CD4-positive, alpha-beta T cell treated with Interleukin-2 at 100 ng/mL for 4 hours (primary cell): ENCODE measurements at regions not wholly inside any gene's neighbourhood (a gene's known extent, or its start where the extent isn't known, plus 50 kb on each side); places are given as distances from the start of the nearest gene placed in this dataset.
A peak's percentile ranks its signal among the peaks of the same experiment; 100 is the strongest.
"Not testable (repeated sequence)": the region's sequence is repeated elsewhere in the genome, so short reads cannot be mapped to it uniquely, and the experiment has no call there.

Experiments used
- DNase-seq: peaks from one replicate; pipeline ENCODE4 v3.0.0-alpha.2; 2020; ENCODE audit warnings: low spot score

DNA sequence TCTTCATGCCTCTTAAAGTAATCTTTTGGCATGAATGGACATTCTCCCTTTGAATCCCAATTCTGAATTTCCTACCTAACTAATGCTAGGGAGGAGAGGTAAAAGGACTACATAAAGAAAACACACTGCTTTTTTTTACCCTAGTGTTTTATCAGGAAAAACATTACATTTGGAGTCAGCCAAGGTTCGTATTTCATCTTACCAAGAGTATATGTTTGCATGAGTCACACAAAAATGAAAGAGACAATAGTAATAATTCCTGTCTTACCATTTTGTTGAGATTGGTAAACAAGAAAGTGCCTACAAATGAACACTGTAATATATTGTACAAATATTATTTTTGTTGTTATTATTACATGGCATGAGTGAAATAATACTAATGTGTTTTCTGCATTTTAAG is 112.9 kb upstream of the WARS2 start:
- no peak for DNase-seq

DNA sequence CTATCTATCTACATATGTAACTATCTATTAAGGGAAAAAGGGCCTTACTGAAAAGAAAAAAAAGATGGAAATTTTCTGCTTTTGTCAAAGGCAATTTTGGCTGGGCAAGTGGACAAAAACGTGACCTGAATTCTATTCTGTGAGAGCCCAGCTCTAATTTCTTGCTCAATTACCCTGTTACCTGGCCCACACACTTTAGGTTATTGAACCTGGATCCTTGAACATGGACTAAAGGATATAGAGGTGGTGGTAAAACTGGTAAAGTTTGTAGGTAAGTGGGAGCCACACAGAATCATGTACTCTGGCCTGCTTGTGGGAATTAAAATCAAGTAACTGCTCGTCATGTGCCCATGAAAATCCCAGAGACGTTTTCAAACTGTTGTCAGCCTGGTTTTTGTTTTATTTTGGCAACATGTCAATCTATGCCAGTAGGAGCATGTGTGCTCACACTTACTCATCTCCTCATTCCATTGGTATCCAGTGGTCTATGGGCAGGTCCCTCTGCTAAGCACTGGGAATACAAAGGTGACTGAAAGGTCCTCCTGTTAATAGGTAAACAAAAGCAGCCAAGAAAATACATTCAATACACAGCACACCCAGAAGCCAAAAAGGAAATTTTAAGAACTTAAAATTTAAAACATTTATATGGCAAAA is 113.7 kb upstream of the WARS2 start:
- no peak for DNase-seq

DNA sequence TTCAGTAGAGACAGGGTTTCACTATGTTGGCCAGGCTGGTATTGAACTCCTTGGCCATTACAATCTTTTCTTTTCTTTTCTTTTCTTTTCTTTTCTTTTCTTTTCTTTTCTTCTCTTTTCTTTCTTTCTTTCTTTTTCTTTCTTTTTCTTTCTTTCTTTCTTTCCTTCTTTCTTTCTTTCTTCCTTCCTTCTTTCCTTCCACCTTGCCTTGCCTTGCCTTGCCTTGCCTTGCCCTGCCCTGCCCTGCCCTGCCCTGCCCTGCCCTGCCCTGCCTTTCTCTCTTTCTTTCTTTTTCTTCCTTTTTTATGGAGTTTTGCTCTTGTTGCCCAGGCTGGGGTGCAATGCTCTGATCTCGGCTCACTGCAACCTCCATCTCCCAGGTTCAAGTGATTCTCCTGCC is 112.5 kb upstream of the HAO2 start:
- DNase-seq = not testable (repeated sequence)

DNA sequence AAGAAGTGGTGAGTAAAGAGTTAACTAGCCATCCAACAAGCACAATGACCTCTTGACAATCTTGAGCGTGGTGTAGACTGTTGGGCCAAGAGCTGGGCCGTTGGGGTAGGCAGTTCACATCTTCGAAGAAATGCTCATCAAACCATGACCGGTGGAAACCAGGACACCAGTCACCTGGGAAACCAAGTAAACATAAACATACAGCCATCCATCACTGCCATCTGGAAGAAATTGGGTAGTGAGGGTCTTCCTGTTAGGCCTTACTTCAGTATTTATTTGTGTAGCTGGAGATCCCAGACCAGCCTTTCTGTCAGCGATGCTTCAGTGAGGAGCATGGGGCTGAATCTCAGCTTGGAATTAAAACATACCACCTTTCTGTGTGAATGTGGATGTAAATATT is 108.1 kb upstream of the HAO2 start:
- DNase-seq = no peak

DNA sequence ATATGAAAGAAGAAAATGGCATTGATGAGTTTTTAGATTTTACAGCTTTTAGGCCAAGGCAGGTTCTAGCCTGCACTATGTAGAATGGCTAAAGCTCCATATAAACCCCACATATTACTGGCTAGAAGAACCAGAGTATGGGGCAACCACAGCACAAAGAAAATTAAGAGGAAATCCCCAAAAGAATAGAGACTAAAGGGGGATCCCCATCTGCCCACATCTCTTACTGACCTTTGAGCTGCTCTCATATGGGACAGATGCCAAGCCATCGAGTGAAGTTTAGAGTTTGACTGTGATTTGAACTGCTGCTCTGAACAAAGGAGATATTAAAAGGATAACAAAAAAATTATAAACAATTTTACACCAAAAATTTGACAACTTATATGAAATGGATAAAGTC is 102.2 kb upstream of the HAO2 start:
- no peak for DNase-seq

DNA sequence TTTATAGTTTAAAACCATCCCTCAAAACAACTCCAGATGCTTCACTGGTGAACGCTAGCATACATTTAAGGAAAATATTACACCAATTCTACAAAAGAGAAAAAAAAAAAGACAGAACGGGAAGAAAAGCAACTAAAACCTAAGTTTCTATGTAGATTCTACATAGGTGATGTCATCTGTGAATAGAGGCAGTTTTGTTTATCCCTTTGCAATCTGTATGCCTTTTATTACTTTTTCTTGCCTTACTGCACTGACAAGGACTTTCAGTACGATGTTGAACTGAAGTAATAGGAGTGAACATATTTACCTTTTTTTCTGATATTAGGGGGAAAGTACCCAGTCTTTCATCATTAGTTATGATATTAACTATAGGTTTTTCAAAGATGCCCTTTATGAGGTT is 101.7 kb upstream of the HAO2 start:
- no peak for DNase-seq

DNA sequence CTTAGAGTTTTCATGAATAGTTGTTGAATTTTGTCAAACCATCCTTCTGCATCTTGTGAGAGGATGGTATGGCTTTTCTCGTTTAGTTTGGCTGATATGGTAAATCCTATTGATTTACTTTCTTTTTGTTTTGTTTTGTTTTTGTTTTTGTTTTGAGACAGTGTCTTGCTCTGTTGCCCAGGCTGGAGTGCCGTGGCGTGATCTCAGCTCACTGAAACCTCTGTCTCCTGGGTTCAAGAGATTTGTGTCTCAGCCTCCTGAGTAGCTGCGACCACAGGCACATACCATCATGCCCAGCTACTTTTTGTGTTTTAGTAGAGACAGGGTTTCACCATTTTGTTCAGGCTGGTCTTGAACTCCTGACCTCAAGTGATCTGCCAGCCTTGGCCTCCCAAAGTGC is 101.3 kb upstream of the HAO2 start:
- DNase-seq = not testable (repeated sequence)

DNA sequence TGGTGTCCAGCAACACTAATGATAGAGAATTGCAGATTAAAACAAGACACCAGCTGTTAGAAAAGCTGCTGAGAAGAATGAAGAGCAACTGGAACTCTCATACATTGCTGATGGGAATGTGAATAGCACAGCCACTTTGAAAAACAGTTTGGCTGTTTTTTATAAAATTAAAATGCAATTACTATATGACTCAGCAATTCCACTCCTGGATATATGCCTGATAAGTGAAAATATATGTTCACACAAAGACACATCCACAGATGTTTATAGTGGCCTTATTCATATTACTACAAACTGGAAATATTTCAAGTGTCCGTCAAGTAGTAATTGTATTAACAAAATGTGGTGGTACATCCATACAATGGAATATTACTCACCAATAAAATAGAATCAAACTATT is 99.7 kb upstream of the HAO2 start:
- no peak for DNase-seq

DNA sequence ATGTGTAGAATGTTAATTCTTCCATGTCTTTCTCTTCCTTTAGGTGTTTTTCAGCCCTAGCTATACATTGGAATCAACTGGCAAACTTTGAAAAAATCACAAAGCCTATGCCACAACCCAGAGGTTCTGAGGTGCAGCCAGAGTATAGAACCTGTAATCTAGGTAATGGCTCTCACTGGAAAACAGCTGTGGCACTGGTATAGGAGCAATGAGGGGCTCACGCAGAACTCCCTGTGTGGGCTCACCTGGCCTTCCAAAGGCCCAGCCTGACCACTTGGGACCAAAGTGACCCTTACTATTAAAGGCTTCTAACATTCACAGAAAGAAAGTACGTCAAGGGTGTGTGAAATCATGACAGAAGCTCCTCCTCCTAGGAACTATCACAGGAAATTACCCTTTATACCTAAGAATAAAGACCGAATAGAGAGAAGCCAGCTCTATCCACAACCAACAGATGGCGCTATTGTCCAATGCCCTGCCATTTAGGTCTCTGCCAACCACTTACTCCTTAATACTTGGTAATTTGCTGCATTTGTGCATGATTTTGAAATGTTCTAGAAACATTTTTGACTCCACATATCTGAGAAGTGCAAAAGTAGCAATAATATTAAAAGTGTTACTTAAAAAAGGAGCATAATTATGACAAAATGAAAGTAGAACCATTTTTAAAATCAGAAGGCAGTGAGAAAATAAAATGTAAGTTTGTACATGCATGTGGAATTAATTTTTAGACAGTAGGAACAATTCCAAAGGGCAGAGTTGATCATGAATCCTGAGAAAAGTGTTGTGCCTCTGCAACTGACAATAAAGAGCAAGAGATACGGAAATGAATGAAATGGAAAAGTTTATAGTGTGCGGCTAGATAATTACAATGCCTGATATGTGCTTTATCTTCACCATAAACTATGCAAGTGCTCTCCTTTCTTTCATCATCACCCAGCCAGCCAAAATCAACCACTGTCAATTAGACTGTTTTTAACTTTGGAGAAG is 93.1 kb upstream of the HAO2 start:
- DNase-seq = peak; percentile 33

DNA sequence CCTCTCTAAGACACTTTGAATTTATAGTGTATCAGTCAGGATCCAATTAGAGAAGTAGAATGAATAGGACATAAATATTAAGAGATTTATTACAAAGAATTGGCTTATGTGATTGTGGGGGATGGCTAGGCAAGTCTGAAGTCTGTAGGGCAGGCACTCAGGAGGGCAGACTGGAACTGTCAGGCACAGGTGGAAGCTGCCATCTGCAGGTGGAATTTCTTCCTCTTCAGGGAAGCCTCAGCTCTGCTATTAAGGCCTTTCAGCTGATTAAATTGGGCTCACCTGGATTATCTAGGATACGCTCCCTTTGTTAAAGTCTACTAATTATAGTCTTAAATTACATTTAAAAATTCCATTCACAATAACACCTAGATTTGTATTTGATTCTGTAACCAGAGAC is 92.0 kb upstream of the HAO2 start:
- DNase-seq = no peak

DNA sequence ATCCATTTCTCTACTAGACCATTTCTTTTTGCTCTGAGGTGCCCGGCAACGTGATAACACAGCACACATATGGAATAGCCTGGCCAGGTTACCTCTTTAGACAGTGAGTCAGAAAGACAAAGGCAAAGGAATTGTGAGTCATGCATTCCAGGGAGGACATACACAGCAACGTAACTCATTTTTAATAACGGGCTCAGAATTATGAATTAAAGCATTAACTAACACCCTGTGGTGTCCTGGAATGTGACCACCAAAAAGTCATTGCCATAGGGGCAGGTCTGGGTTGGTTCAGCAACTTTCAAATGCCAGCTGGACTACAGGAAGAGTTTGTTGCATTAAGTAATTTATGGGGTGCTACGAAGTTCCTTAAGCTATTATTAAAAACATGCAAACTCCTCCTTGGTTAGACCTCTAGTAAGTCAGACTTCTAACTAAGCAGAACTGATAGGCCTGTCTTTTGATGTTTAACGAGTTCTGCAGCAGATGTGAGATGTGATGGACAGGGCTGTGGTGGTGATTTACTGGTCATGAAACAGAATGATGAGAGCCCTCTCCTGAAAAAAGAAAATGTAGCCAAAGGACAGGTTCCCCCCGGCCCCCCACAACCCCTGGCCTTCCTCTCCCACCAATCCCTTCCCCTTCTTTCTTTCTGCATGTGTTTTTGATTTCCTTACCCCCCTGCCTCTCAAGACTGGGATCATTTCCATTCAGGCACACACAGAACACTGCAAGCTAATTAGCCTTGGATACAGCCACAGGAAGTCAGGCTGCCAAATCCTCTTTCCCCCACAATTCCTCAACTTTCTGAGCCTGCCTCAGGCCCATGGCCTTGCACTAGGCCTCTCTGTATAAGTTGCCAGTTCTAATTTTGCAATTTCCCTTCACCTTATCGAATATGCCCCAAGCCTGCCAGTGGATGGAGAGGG is 88.9 kb upstream of the HAO2 start:
- DNase-seq = no peak

DNA sequence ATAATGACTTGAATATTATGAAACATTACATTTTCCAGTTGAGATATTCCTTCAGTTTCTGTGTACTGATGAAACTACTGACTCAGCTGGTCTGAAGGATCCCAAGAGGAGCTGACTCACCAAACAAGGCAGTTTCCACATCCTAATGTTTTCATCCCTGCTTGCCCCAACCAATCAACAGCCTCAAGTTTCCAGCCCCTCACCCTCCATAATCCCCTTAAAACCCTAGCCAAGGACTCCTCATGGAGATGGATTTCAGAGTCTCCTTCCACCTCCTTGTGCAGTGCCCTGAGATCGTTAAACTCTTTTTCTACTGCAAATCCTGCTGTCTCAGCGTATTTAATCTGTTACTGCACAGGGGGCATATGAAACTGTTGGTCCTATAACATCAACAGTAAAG is 83.1 kb upstream of the HAO2 start:
- no peak for DNase-seq

DNA sequence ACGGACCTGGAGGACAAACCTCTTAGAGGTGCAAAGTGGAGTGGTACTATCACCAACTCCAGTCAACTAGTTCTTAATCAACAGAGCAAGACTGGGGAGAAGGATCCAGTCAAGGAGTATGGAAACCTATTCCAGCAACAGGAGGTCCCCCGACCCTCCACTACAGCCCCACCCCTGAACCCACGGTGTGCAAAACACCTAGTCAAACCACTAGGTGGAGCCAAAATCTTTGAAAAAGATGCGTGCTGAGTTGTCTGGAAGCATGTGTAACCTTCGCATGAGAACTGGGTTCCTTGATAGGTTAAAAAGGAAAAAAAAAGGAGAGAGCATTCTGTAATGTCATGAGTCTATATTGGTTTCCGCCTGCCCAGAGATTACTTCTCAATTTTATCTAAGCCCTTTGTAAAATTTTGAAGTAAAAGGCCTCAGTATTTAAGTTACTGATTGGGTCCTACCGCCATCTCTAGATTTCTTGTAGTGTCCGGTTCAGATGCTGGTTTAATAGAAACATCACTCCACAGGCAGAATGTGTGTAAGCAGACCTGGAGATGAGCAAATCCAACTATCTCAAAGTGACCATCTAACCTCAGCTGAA is 81.9 kb upstream of the HAO2 start:
- peak; percentile 21 for DNase-seq

DNA sequence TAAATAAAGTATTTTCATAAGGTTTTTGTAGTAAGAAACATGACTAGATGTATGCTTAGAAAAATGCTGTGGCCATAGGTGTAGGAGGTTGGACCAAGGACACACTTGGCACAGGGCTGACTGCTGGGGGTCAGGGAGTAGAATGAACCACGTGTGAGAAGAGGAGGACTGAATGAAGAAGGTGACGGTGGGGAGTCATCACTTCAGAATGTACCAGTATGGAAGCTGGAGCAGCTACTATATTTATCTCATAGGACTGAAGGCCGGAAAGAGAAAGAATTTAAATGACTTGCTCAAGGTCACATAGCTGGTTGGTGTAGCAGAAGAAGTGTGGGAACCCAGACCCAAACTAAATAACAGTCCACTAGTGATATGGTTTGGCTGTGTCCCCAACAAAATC is 79.8 kb upstream of the HAO2 start:
- DNase-seq = no peak

DNA sequence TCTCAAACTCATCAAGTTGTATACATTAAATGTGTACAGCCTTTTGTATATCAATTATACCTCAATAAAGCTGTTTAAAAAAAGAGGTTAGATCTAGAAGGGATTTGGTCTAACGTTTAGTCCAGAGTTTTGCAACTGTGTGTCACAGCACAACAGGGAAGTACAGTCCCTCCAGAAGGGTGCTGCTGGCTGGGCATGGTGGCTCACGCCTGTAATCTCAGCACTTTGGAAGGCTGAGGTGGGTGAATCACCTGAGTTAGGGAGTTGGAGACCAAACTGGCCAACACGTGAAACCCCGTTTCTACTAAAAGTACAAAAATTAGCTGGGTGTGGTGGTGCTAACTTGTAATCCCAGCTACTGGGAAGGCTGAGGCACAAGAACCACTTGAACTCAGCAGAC is 78.3 kb upstream of the HAO2 start:
- DNase-seq = no peak

DNA sequence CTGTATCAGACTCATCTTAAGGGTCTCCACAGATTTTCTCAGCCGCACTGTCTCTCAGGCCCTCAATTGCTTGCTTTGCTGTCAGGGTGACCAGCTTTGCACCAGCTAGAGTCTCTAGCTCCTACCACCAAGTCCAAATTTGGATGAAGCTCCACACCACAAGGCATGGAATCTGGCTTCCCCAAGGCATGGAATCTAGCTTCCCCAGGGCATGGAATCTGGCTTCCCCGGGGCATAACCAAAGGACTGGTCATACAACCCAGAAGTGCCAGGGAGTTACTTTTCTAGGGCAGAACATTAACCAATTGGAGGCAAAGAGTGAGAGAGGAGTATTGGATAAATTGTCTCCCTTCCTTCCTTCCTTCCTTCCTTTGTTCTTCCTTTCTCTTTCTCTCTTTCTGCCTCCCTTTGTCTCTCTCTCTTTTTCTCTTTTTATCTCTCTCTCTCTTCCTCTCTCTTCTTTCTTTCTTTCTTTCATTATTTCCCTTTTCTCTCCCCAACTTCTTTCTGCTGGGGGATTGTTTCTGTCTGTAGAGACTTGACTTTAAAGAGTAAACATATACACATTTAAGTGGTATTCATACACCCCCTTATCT is 76.9 kb upstream of the HAO2 start:
- DNase-seq = no peak

DNA sequence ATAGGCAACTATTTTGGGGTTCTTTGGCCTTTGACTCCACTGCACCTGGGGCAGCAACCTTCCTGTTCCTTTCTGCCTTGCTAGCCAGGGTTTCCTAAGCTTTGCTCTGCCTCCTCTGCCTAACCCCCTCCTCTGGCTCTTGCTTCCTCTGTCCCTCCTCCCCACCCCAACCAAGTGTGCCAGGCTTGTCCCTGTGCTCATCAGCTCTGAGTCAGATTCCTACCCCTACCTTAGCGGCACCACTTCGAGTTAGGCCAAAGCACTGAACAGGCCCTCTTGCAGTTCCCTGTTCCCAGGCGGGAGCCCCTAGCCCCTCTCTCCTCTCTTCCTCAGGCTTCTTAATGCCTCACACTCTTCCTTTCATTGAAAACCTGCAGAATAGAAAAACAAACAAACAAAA is 74.8 kb upstream of the HAO2 start:
- DNase-seq = no peak

DNA sequence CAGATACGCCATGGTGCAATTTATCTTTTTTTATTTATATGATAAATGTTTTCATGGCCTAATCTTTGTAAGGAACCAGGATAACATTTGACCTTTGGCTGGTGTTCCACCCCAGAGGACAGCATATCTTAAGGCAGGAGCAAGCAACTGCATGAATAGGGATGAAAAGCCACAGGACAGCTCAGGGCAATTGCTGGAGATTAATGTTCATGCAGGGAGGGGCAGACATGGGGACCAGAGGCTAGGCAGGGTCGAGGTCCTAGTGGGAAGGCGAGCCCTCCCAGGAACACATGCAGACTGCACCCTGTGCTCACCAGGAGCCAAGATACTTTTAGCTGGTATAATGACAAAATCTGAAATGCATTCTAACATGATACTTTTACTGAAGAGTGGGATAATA is 74.4 kb upstream of the HAO2 start:
- no peak for DNase-seq

DNA sequence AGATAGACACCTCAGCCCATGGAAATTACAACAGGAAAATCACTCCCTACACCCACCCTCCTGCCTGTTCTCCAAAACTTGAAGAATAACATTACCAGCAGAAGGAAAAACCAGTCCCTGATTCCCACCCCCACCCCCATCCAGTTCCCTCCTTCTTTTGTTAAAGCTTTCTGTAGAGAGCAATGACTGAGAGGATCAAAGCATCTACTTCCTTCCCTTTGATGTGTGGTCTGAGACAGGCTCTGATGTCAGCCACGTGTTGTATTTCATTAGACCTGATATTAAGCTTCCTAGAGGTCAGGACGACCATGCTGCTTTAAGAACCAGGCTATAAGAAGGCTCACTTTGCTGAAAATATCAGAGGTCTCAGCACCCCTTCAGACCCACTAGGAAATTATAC is 73.9 kb upstream of the HAO2 start:
- no peak for DNase-seq

DNA sequence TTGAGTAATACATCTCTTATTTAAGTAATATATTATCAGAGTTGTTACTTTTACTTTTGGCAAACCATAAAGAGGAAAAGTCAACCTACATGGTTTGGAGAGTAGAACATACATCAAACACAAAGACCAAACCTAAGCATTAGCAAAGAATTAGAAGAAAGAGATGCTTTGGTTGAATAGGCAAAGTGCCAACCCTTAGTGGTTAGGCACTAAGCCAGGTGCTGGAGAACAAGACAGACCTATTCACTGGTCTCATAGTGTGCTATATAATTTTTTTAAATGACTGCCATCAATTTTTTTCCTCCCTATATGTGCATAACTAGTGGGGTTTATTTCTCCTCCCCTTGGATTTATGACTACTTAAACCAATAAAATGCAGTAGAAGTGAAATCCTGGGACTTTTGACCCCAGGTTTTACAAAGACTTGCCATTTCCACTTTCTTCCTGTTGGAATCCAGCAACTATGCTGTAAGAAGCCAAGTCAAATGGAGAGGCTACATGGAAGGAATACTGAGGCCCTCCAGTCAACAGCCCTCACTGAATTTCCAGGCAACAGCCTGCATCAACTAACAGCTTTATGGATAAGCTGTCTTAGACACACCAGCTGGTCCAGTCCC is 69.8 kb upstream of the HAO2 start:
- DNase-seq = no peak

DNA sequence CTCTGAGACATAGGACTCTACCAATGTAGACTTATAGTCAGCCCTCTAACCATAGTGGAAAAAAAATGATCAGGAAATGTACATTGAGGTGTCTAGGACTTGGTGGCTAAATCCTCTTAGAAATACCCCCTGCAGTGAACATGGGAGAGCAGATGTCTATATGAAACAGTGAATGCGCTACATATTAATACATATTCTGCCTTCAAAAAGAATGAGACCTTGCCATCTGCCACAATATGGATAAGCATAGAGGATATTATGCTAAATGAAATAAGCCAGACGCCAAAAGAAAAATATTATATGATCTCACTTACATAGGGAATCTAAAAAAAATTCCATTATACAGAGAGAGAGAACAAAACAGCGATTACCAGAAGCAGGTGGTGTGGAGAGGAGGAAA is 66.6 kb upstream of the HAO2 start:
- DNase-seq = no peak
